ENCODE measurements at regions not wholly inside any gene's neighbourhood (a gene's known extent, or its start where the extent isn't known, plus 50 kb on each side); places are given as distances from the start of the nearest gene placed in this dataset.
"Not testable (repeated sequence)": the region's sequence is repeated elsewhere in the genome, so short reads cannot be mapped to it uniquely, and the experiment has no call there.

GRCh38 chr3:24688446-24689148 lies 193.9 kb upstream of the THRB start:
- no peaks in the 10 kb centered on the region for H3K36me3 ChIP-seq (ENCODE audit: low read depth, missing control alignments)
- no peak for DNase-seq
- H3K27ac ChIP-seq = no peak overlapping the region
- no peak for TF ChIP-seq POLR2A (IDR thresholded peaks at IDR 0.05)
- no peak for TF ChIP-seq CTCF (IDR thresholded peaks at IDR 0.05)
- no peaks in the 10 kb centered on the region for H3K4me1 ChIP-seq
- intact Hi-C loops (cut with DNase I; ENCODE audit: low total_unique reads) = no loop called here
- H3K9me3 ChIP-seq = no peaks in the 10 kb centered on the region
- no peak overlapping the region for H3K4me3 ChIP-seq
- no peaks in the 10 kb centered on the region for H3K27me3 ChIP-seq
- WGBS, 2 donors = 73 to 87% methylated on average over 2 of the region's 2 CpGs

- 90 to 97% methylated on average over 3 of the region's 3 CpGs for WGBS, 2 donors
- intact Hi-C loops (cut with DNase I; ENCODE audit: low total_unique reads) = no loop called here
- no peak overlapping the region for H3K4me3 ChIP-seq
- H3K9me3 ChIP-seq = no peaks in the 10 kb centered on the region
- no peaks in the 10 kb centered on the region for H3K36me3 ChIP-seq (ENCODE audit: low read depth, missing control alignments)
- TF ChIP-seq CTCF (IDR thresholded peaks at IDR 0.05) (no peak), POLR2A (IDR thresholded peaks at IDR 0.05) (no peak)
- no peaks in the 10 kb centered on the region for H3K27me3 ChIP-seq
- no peak for DNase-seq
- H3K4me1 ChIP-seq = no peaks in the 10 kb centered on the region
- no peak overlapping the region for H3K27ac ChIP-seq
These were observed 194.7 kb upstream of the THRB start for GRCh38 chr3:24689353-24689752.

GRCh38 chr3:24690777-24691176 lies 196.1 kb upstream of the THRB start:
- H3K4me1 ChIP-seq = no peaks in the 10 kb centered on the region
- intact Hi-C loops (cut with DNase I; ENCODE audit: low total_unique reads) = no loop called here
- 91 to 93% methylated on average over 1 of the region's 1 CpG for WGBS, 2 donors
- H3K36me3 ChIP-seq (ENCODE audit: low read depth, missing control alignments) = no peaks in the 10 kb centered on the region
- H3K9me3 ChIP-seq = no peaks in the 10 kb centered on the region
- no peak overlapping the region for H3K27ac ChIP-seq
- no peak for DNase-seq
- no peaks in the 10 kb centered on the region for H3K27me3 ChIP-seq
- TF ChIP-seq CTCF (IDR thresholded peaks at IDR 0.05) (no peak), POLR2A (IDR thresholded peaks at IDR 0.05) (no peak)
- H3K4me3 ChIP-seq = no peak overlapping the region

- H3K27me3 ChIP-seq; H3K27ac ChIP-seq; H3K4me3 ChIP-seq; H3K9me3 ChIP-seq; DNase-seq; H3K36me3 ChIP-seq (ENCODE audit: low read depth, missing control alignments); H3K4me1 ChIP-seq; intact Hi-C loops (cut with DNase I; ENCODE audit: low total_unique reads): not testable (repeated sequence)
- WGBS, 2 donors = 82 to 88% methylated on average over 1 of the region's 1 CpG
These were observed 204.4 kb upstream of the THRB start for GRCh38 chr3:24699078-24699477.

GRCh38 chr3:24704496-24704895 lies 209.8 kb upstream of the THRB start:
- Histone ChIP-seq H3K4me3 (no peak overlapping the region), H3K27me3 (no peaks in the 10 kb centered on the region), H3K27ac (no peak overlapping the region), H3K36me3 (ENCODE audit: low read depth, missing control alignments) (no peaks in the 10 kb centered on the region), H3K9me3 (no peaks in the 10 kb centered on the region), H3K4me1 (no peaks in the 10 kb centered on the region)
- TF ChIP-seq CTCF (IDR thresholded peaks at IDR 0.05) (no peak), POLR2A (IDR thresholded peaks at IDR 0.05) (no peak)
- intact Hi-C loops (cut with DNase I; ENCODE audit: low total_unique reads) = no loop called here
- no peak for DNase-seq
- WGBS, 2 donors = 50 to 53% methylated on average over 3 of the region's 3 CpGs

Measured in testis (tissue), 2 donors.